VCaP (cell line): ENCODE measurements at regions not wholly inside any gene's neighbourhood (a gene's known extent, or its start where the extent isn't known, plus 50 kb on each side); places are given as distances from the start of the nearest gene placed in this dataset.

Experiments
- H3K27ac ChIP-seq: fragments of 450-650 bp; 2 replicates; pipeline ENCODE4 v1.5.1; 2017
- CTCF ChIP-seq: fragments of 450-650 bp; conservative IDR thresholded peaks from 2 replicates; pipeline ENCODE4 v1.5.1; 2017; ENCODE audit warnings: mild to moderate bottlenecking, moderate library complexity

DNA sequence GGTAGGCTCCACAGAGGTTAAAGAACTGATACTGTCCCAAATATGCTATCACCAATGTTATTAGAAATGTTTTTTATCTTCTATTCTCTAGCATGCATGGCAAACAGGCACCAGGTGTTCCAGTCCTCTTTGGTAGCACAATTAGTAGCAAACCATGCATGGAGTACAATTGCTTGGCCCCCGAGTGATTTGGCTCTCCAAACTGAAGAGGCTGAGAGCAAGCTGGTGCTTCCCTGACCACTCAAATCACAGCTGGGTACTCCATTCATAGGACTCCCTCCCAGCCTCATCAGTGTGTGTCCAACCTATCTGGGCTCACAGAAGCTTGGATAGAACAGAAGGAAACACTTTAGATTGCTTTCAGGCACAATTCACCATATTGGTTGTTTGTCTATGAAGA lies 93.4 kb downstream of the DIO2 start:
- H3K27ac ChIP-seq = no peak overlapping the region
- TF ChIP-seq CTCF = no peak

GRCh38 chr14:80116157-80116556 lies 95.1 kb downstream of the DIO2 start:
- no peak overlapping the region for H3K27ac ChIP-seq
- TF ChIP-seq CTCF = no peak

DNA sequence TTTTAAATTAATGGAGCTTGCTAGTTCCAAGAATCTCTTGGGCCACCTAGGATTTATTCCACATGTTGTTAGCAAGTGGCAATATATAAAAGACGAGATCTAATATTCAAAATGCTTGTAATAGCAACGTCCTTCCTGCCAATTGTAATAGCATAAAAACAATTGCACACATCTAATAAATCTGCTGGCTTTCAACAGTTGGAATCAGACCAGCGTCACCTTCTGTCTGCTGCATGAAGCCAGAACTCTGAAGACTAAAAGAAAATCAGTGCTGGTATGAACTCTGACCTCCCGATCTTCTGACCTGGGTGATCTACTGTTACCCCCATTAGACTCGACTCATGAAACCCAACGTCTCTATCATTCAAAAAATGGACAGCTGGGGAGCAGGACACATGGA lies 100.6 kb downstream of the DIO2 start:
- H3K27ac ChIP-seq = no peak overlapping the region
- no peak for TF ChIP-seq CTCF

GRCh38 chr14:80109055-80109454 lies 102.2 kb downstream of the DIO2 start:
- TF ChIP-seq CTCF = no peak
- no peak overlapping the region for H3K27ac ChIP-seq

- no peak overlapping the region for H3K27ac ChIP-seq
- TF ChIP-seq CTCF = no peak
These were observed 102.9 kb downstream of the DIO2 start for GRCh38 chr14:80108430-80108829.

DNA sequence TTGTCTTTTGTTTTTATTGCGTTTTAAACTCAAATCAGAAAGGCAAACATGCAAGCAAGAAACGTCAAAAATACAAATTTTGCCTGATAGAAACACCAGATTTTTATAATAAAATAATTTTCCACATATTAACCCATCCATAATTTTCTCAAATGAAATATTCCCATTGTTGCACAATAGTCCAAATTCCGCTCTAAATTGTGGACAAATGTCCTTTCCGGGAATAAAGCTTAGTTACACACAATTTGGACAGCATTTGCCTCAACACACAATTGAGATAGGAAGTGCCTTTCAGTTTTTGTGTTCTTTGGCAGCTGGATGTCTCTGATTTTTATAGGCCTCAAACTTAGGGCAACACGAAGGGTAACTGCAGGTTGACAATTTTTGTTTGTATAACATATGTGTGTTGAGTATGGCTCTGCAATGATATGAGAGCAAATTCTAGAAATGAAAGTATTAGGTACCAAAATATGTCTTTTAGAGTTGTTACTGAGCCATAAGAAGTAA lies 105.8 kb downstream of the DIO2 start:
- no peak for TF ChIP-seq CTCF
- no peak overlapping the region for H3K27ac ChIP-seq

GRCh38 chr14:80101835-80102234 lies 109.5 kb downstream of the DIO2 start:
- no peak for TF ChIP-seq CTCF
- no peak overlapping the region for H3K27ac ChIP-seq

DNA sequence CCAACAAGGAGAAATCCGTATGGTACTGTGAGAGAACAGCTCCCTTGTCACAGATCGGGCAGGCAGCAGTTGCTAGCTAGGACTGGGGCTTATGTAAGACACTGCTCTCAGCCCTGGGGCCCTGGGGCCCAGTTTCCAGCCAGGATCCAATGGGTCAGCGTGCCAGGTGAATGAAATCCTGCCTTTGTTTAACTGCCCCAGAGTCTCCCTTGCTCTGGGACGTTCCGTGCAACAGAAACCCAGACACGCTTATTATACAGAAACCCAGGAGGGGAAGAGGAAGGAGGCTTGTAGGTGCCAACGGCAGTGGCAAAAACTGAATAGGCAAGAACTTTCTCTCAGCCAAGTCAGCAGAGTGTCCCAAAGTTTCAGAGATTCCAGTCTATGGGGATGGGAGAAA lies 110.6 kb downstream of the DIO2 start:
- TF ChIP-seq CTCF = no peak
- no peak overlapping the region for H3K27ac ChIP-seq
